ENCODE measurements at regions not wholly inside any gene's neighbourhood (a gene's known extent, or its start where the extent isn't known, plus 50 kb on each side); places are given as distances from the start of the nearest gene placed in this dataset.
"Not testable (repeated sequence)": the region's sequence is repeated elsewhere in the genome, so short reads cannot be mapped to it uniquely, and the experiment has no call there.

DNA sequence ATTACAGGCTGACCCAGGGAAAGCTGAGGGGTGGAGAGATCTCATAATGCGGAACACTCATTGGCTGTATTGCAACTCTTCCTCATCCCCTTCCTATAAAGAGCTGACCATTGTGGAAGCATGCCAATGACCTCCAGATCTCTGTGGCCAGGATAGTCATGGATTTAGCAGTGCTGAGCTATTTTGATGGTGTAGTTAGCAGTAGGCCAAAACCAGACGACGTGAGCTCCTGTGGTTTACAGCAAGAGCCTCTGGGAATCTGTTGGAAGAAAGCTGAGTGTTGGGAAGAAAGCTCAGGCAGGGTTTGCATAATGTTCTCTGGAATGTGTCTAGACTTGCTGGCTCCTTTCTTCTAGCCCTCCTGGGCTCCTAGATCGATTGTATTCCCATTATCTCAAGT is 187.5 kb upstream of the GPC6 start:
- Mint-ChIP-seq H3K4me1 (ENCODE audit: low read depth) (peaks cover 7% of the 10 kb centered on the region), H3K27me3 (no peaks in the 10 kb centered on the region), H3K4me3 (ENCODE audit: low read depth) (no peak overlapping the region), H3K27ac (no peak overlapping the region), H3K36me3 (ENCODE audit: insufficient read depth) (peaks cover 3% of the 10 kb centered on the region), H3K9me3 (ENCODE audit: low read depth) (peaks cover 18% of the 10 kb centered on the region)
- TF ChIP-seq, protein P1, sequence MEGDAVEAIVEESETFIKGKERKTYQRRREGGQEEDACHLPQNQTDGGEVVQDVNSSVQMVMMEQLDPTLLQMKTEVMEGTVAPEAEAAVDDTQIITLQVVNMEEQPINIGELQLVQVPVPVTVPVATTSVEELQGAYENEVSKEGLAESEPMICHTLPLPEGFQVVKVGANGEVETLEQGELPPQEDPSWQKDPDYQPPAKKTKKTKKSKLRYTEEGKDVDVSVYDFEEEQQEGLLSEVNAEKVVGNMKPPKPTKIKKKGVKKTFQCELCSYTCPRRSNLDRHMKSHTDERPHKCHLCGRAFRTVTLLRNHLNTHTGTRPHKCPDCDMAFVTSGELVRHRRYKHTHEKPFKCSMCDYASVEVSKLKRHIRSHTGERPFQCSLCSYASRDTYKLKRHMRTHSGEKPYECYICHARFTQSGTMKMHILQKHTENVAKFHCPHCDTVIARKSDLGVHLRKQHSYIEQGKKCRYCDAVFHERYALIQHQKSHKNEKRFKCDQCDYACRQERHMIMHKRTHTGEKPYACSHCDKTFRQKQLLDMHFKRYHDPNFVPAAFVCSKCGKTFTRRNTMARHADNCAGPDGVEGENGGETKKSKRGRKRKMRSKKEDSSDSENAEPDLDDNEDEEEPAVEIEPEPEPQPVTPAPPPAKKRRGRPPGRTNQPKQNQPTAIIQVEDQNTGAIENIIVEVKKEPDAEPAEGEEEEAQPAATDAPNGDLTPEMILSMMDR (IDR thresholded peaks at IDR 0.05; ENCODE audit: unreplicated experiment) = no peak
- DNase-seq (ENCODE audit: low spot score, unreplicated experiment) = no peak

DNA sequence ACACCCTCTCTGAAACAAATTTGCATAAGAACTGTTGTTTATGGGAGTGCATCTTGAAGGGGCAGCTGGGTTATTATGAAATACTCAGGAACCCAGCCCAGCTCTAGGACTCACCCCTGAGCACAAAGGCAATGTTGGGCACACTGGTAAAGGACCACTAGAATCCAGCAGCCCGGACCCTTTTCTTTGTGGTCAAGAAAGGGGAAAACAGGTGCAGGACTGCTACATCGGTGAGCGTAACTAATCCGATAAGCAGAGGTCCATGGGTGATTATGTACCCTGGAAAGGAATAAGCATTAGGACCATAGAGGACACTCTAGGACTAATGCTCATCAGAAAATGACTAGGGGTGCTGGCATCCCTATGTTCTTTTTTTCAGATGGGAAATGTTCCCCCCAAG is 185.0 kb upstream of the GPC6 start:
- peaks cover 21% of the 10 kb centered on the region for H3K9me3 Mint-ChIP-seq (ENCODE audit: low read depth)
- not testable (repeated sequence) for H3K4me1 Mint-ChIP-seq (ENCODE audit: low read depth); H3K27me3 Mint-ChIP-seq; H3K27ac Mint-ChIP-seq; DNase-seq (ENCODE audit: low spot score, unreplicated experiment); H3K4me3 Mint-ChIP-seq (ENCODE audit: low read depth); H3K36me3 Mint-ChIP-seq (ENCODE audit: insufficient read depth)

DNA sequence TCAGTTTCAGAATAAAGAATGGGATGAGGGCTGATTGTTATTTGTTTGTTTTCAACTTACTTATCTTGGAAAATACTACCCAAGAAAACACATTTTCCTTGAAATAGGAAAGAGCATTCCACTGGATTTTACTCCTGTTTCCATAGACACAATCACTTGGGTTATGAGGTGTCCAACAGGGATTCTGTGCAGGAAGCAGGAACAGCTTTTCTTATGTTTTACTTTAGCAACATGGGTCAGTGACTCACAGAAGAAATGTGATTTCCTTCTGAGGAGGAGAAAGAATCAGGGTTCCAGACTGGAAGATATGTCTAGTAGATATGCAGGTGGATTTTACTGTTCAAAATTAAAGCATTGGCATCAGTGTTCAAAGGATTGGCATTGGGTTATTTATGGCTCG is 180.8 kb upstream of the GPC6 start:
- Mint-ChIP-seq H3K36me3 (ENCODE audit: insufficient read depth) (peaks cover 3% of the 10 kb centered on the region), H3K27me3 (no peaks in the 10 kb centered on the region), H3K27ac (no peak overlapping the region), H3K4me3 (ENCODE audit: low read depth) (no peak overlapping the region), H3K9me3 (ENCODE audit: low read depth) (peaks cover 17% of the 10 kb centered on the region), H3K4me1 (ENCODE audit: low read depth) (peaks cover 7% of the 10 kb centered on the region)
- TF ChIP-seq, protein P1 (IDR thresholded peaks at IDR 0.05; ENCODE audit: unreplicated experiment) = no peak
- no peak for DNase-seq (ENCODE audit: low spot score, unreplicated experiment)

DNA sequence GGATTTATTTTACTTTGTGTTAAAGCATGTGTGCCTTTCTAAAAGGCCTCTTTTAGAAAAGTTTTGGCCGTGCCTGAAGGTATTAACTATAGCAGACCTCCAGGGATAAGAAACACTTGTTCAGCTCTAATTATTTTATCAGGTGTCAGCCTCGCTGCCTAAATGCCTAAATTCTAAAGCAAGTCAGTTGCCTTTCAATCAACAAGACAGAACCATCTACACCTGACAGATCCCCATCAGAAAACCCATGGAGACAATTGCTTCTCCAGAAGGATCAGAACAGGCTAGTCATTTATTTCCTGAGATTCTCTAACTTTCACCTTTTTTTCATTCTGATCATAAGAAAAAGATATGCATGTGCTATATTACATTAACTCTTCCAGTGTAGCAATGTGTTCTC is 171.4 kb upstream of the GPC6 start:
- H3K36me3 Mint-ChIP-seq (ENCODE audit: insufficient read depth) = no peaks in the 10 kb centered on the region
- peaks cover 1% of the 10 kb centered on the region for H3K4me1 Mint-ChIP-seq (ENCODE audit: low read depth)

GRCh38 chr13:93058301-93058700 is 168.3 kb upstream of the GPC6 start:
- no peaks in the 10 kb centered on the region for H3K36me3 Mint-ChIP-seq (ENCODE audit: insufficient read depth)
- no peaks in the 10 kb centered on the region for H3K9me3 Mint-ChIP-seq (ENCODE audit: low read depth)
- peaks cover 1% of the 10 kb centered on the region for H3K4me1 Mint-ChIP-seq (ENCODE audit: low read depth)
- H3K27ac Mint-ChIP-seq = no peak overlapping the region
- H3K4me3 Mint-ChIP-seq (ENCODE audit: low read depth) = no peak overlapping the region
- TF ChIP-seq, protein P1 (IDR thresholded peaks at IDR 0.05; ENCODE audit: unreplicated experiment) = no peak
- DNase-seq (ENCODE audit: low spot score, unreplicated experiment) = no peak
- no peaks in the 10 kb centered on the region for H3K27me3 Mint-ChIP-seq

More for the DNA sequence above, 171.4 kb upstream of the GPC6 start:
- no peak for DNase-seq (ENCODE audit: low spot score, unreplicated experiment)
- Mint-ChIP-seq H3K27me3 (no peaks in the 10 kb centered on the region), H3K9me3 (ENCODE audit: low read depth) (peaks cover 5% of the 10 kb centered on the region), H3K4me3 (ENCODE audit: low read depth) (no peak overlapping the region), H3K27ac (no peak overlapping the region)
- TF ChIP-seq, protein P1 (IDR thresholded peaks at IDR 0.05; ENCODE audit: unreplicated experiment) = no peak

GRCh38 chr13:93060144-93060543 is 166.5 kb upstream of the GPC6 start:
- H3K9me3 Mint-ChIP-seq (ENCODE audit: low read depth) = no peaks in the 10 kb centered on the region
- DNase-seq (ENCODE audit: low spot score, unreplicated experiment) = no peak
- TF ChIP-seq, protein P1 (IDR thresholded peaks at IDR 0.05; ENCODE audit: unreplicated experiment) = no peak
- no peak overlapping the region for H3K27ac Mint-ChIP-seq
- H3K36me3 Mint-ChIP-seq (ENCODE audit: insufficient read depth) = no peaks in the 10 kb centered on the region
- no peaks in the 10 kb centered on the region for H3K4me1 Mint-ChIP-seq (ENCODE audit: low read depth)
- H3K4me3 Mint-ChIP-seq (ENCODE audit: low read depth) = no peak overlapping the region
- H3K27me3 Mint-ChIP-seq = no peaks in the 10 kb centered on the region

All from progenitor cell of endocrine pancreas (in vitro differentiated cells).